Brain microvascular endothelial cell (primary cell): ENCODE measurements at regions not wholly inside any gene's neighbourhood (a gene's known extent, or its start where the extent isn't known, plus 50 kb on each side); places are given as distances from the start of the nearest gene placed in this dataset.
"Not testable (repeated sequence)": the region's sequence is repeated elsewhere in the genome, so short reads cannot be mapped to it uniquely, and the experiment has no call there.

Experiments used
- DNase-seq: peaks from one replicate; pipeline ENCODE4 v3.0.0-alpha.2; 2020
- H3K27ac ChIP-seq: fragments of 250-450 bp; sonication (Bioruptor Pico); 2 replicates; pipeline ENCODE4 v1.5.1; 2020; ENCODE audit warnings: mild to moderate bottlenecking, moderate library complexity
- H3K27me3 ChIP-seq: fragments of 250-450 bp; sonication (Bioruptor Pico); replicated peaks from 2 replicates; pipeline ENCODE4 v1.5.1; 2020; ENCODE audit warnings: mild to moderate bottlenecking
- H3K36me3 ChIP-seq: fragments of 250-450 bp; sonication (Bioruptor Pico); replicated peaks from 2 replicates; pipeline ENCODE4 v1.5.1; 2020; ENCODE audit warnings: mild to moderate bottlenecking
- H3K4me3 ChIP-seq: 2 replicates; pipeline ENCODE4 v1.5.1; 2011; ENCODE audit warnings: low read depth, mild to moderate bottlenecking, control low read depth, low read length, moderate library complexity
- in situ Hi-C: cut with HindIII; loops from 2 replicates; pipeline ENCODE4 v1.10.0; 2017; ENCODE audit warnings: low sequenced_read_pairs, low pct_ligation_motif_present
- TF ChIP-seq, protein P1 (sequence below): IDR thresholded peaks from 2 replicates; pipeline ENCODE4 v1.5.1; 2011; ENCODE audit warnings: low read depth, mild to moderate bottlenecking, moderate library complexity, low read length, control low read depth, inconsistent platforms; ENCODE audit errors: missing control alignments

DNA sequence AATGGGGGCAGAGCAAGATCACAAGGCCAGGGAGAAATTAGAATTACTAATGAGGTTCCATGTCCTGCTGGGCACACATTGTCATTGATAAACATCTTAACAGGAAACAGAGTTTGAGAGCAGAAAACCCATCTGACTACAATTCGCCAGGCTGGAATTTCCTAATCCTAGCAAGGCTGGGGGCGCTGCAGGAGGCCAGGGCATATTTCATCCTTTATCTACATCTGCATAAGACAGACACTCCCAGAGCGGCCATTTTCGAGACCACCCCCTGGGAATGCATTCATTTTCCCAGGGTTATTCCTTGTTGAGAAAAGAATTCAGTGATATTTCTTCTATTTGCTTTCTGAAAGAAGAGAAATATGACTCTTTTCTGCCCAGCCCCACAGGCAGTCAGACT is 152.7 kb downstream of the SUCLG1 start:
- Histone ChIP-seq H3K4me3 (no peak overlapping the region), H3K36me3 (no peaks in the 10 kb centered on the region), H3K27ac (no peak overlapping the region), H3K27me3 (no peaks in the 10 kb centered on the region)
- in situ Hi-C loops, result no loop called here
- TF ChIP-seq, protein P1, sequence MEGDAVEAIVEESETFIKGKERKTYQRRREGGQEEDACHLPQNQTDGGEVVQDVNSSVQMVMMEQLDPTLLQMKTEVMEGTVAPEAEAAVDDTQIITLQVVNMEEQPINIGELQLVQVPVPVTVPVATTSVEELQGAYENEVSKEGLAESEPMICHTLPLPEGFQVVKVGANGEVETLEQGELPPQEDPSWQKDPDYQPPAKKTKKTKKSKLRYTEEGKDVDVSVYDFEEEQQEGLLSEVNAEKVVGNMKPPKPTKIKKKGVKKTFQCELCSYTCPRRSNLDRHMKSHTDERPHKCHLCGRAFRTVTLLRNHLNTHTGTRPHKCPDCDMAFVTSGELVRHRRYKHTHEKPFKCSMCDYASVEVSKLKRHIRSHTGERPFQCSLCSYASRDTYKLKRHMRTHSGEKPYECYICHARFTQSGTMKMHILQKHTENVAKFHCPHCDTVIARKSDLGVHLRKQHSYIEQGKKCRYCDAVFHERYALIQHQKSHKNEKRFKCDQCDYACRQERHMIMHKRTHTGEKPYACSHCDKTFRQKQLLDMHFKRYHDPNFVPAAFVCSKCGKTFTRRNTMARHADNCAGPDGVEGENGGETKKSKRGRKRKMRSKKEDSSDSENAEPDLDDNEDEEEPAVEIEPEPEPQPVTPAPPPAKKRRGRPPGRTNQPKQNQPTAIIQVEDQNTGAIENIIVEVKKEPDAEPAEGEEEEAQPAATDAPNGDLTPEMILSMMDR, result no peak
- DNase-seq, result no peak

DNA sequence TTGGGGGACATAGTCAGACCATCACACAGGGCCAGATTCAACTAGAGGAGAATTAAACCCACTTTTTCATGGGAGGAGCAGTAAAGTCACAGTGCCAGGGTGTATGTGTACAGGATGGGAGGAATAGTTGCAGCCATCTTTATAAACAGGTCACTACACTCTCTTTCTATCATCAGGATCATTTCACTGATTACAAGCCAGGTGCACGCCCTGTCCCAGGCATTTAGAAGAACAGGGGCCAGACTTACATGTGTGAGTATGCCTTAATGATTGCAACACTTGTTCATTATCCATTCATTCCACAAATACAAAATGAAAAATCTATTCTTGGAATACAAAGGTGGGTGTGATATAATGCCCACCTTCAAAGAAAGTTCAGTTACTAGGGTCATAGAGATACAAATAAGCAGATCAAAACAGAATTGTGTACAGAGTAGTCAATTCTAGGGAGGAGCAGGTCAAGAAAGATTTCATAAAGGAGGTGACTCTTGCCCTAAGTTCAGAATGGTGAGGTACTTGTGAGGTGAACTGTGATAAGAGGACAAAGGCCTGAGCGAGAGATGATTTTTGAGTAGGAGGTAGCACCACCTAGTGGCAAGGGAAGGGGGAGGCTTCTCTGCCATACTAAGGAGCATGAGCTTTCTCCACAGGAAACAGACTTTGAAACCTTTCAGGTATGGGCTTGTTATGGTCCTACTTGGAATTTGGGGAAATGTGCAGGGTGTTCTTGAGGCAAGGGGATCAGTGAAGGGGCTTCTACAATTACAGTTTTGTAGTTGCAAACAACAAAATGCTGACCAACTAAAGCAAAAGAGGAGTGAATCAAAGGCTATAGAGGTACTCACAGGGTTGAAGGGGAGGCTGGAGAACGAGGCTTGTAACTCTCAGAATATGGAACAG is 156.3 kb downstream of the SUCLG1 start:
- no peaks in the 10 kb centered on the region for H3K27me3 ChIP-seq
- no peak overlapping the region for H3K4me3 ChIP-seq
- peak; percentile 39 for DNase-seq
- no peaks in the 10 kb centered on the region for H3K36me3 ChIP-seq
- no peak overlapping the region for H3K27ac ChIP-seq
- in situ Hi-C loops, result no loop called here
- TF ChIP-seq, protein P1, result peak; percentile 90

DNA sequence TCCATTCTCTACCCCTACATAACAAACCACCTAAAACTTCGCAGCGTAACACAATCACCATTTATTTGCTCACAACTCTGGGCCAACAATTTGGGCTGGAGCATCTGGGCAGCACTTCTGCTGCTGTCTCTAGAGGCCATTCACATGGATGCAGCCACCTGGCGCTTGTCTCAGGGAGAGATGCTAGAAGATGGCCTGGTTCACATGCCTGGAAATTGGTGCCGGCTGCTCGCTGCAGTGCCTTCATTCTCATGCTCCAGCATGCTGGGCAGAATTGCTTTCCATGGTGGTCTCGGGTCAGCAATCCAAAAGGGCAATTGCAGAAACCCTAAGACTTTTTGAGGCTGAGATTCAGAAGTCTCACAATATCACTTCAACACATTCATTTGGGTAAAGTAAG is 157.4 kb downstream of the SUCLG1 start:
- H3K36me3 ChIP-seq, result no peaks in the 10 kb centered on the region
- TF ChIP-seq, protein P1, result no peak
- H3K27ac ChIP-seq, result no peak overlapping the region
- DNase-seq, result no peak
- in situ Hi-C loops, result no loop called here
- H3K4me3 ChIP-seq, result no peak overlapping the region
- H3K27me3 ChIP-seq, result no peaks in the 10 kb centered on the region

DNA sequence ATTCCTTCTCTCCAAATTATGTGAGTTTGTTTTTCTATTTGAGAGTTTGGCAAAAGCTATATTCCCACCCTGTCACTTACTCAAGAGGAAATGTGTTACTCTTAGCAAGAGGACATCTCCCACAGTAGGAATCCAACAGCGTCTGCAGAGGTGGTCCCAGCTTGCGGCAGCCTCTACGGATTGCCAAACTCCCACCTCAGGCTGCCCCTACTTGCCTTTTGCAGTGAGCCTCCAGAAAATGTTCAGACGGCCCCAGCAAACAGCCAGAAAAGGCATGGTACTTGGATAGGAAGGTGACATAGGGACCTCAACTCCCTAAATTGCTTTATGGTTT is 158.4 kb downstream of the SUCLG1 start:
- H3K4me3 ChIP-seq, result no peak overlapping the region
- TF ChIP-seq, protein P1, result no peak
- no peaks in the 10 kb centered on the region for H3K27me3 ChIP-seq
- in situ Hi-C loops, result no loop called here
- H3K27ac ChIP-seq, result no peak overlapping the region
- no peak for DNase-seq
- H3K36me3 ChIP-seq, result no peaks in the 10 kb centered on the region

DNA sequence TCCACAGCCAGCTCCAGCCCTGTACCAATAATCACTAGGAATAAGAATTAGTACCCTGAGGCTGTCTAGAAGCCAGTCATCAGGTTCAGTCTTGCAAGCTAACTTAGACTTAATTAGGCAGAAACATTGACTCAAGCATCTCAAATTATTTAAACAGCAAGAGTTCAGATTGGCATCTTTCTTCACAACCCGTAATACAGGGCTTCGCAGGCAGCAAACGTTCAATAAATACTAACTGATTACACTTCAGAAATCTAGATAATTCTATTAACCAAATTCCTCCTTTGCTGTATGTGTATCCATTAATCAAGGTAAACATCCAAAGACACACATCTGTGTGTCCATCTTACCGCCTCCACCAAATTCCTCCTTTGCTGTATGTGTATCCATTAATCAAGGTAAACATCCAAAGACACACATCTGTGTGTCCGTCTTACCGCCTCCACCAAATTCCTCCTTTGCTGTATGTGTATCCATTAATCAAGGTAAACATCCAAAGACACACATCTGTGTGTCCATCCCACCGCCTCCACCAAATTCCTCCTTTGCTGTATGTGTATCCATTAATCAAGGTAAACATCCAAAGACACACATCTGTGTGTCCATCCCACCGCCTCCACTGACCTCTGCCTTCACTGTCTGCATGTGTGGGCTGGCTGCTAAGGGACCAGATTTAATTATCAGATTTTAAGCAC is 158.9 kb downstream of the SUCLG1 start:
- H3K27ac ChIP-seq, H3K36me3 ChIP-seq, H3K27me3 ChIP-seq, DNase-seq, in situ Hi-C loops, H3K4me3 ChIP-seq: not testable (repeated sequence)

DNA sequence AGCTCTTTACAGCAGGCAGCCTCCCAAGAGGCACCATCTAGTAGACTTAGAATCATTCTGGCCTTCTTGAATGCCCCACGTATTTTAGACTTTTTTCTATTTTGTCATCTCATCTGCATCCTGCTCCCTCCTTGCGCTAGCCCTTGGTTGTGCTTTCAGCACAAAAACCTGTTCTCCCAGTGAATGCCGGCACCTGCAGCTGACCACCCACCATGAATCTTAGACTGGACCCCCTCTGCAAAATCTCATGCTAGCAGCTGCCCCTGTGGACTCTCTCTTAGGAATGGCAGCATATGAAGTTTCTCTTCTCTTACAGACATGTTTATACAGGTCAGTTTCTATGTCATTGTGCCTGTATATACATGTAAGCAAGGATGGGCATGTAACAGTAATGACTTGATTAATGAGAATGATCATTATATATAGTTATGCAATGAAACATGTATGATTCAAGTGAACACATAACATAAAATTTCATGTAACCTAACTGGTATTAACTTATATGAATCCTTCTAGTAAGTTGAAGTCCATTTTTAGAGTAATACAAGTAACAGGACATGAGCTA is 159.8 kb downstream of the SUCLG1 start:
- in situ Hi-C loops, result no loop called here
- Histone ChIP-seq H3K4me3 (no peak overlapping the region), H3K27ac (no peak overlapping the region), H3K36me3 (no peaks in the 10 kb centered on the region), H3K27me3 (no peaks in the 10 kb centered on the region)
- no peak for DNase-seq
- TF ChIP-seq, protein P1, result no peak
